GM13976 (cell line): ENCODE measurements at regions not wholly inside any gene's neighbourhood (a gene's known extent, or its start where the extent isn't known, plus 50 kb on each side); places are given as distances from the start of the nearest gene placed in this dataset.
"Not testable (repeated sequence)": the region's sequence is repeated elsewhere in the genome, so short reads cannot be mapped to it uniquely, and the experiment has no call there.

Experiments
- DNase-seq: peaks from one replicate; pipeline ENCODE4 v3.0.0; 2012; ENCODE audit warnings: low spot score
- CTCF ChIP-seq: IDR thresholded peaks from 2 replicates; pipeline ENCODE4 v1.5.1; 2012; ENCODE audit warnings: borderline replicate concordance, mild to moderate bottlenecking; ENCODE audit not compliant: insufficient read depth; ENCODE audit errors: extremely low read depth, missing control alignments, control extremely low read depth
- in situ Hi-C: fragments of 300-500 bp; cut with MboI; formaldehyde crosslinking; loops from one replicate; pipeline ENCODE4 v1.12.0; 2022; ENCODE audit warnings: low sequenced_read_pairs, mixed read lengths, inconsistent platforms; ENCODE audit not compliant: unreplicated experiment

- TF ChIP-seq CTCF, result no peak
- in situ Hi-C loops, result no loop called here
- DNase-seq, result no peak
Observed at GRCh38 chr6:169118346-169118830, 135.3 kb downstream of the THBS2 start.

- no peak for DNase-seq
- in situ Hi-C loops, result no loop called here
- no peak for TF ChIP-seq CTCF
Observed at GRCh38 chr6:169117663-169118062, 136.0 kb downstream of the THBS2 start.

DNA sequence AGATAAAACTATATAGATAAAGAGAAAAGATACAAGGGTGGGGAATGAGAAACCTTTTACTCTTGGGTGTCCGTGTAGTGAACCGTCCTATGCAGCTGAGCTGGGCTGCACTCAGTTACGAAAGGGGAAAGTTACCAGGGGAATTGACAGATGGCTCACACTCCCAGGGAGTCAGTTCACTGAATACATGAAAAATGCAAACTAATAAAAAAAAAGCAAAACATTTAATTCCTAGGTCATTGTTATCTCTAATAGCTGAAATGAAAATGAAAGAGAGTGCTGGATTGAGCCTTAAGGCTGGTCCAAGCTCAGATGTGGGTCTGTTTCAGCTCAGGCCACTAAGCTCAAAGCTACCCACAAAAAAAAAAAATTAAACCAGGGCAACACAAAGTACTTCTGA, 138.0 kb downstream of the THBS2 start:
- no peak for DNase-seq
- in situ Hi-C loops, result no loop called here
- no peak for TF ChIP-seq CTCF

DNA sequence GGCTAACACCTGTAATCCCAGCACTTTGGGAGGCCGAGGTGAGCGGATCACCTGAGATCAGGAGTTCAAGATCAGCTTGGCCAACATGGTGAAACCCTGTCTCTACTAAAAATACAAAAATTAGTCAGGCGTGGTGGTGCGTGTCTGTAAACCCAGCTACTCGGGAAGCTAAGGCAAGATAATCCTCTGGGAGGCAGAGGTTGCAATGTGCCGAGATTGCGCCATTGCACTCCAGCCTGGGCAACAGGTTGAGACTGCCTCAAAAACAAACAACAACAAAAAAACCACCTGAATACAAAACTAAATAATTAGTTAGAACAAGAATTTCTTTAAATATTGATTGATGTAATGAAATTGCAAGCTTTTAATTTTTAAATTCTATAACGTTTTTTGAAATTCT, 139.0 kb downstream of the THBS2 start:
- in situ Hi-C loops, DNase-seq: not testable (repeated sequence)

DNA sequence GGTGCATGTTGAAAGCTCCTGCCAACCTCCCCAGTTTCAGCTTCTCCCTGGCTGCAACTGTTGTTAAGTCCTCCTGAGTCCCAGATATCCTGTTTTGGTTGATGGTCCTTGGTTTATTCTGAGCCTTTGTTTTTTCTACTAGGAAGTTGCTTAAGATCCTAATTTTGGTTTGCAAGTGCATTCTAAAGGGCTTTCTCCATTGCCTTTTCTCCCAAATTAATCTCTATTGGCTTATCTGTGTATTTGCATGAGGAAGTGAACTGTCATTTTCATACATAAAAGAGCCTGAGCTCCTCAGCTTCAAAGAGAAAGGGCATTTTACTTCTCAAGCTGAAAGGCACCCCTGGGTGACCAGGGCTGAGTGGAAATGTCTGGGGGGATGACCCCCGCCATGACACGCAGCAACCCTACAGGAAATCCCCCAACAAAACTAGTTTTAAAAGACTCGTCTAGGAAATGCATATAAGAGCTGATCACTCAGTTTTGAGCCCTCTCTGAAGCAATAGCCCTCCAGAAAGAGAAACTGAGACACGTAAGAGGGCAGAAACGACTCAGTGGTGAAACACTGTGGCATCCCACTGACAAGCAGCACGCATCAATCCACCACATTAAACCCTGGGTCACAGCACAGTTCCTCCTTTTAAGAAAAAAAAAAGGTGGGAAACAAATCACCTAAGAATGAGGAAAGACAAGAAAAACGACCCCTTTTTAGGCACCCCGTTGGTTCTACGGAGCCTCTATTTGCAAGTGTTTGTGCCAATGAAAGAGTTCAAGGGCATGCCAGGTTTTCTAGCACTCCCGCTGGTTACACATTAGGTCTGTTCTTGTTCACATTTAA, 140.9 kb downstream of the THBS2 start:
- in situ Hi-C loops, result no loop called here
- TF ChIP-seq CTCF, result no peak
- no peak for DNase-seq

GRCh38 chr6:169111203-169111602, 142.4 kb downstream of the THBS2 start:
- TF ChIP-seq CTCF, result no peak
- no peak for DNase-seq
- in situ Hi-C loops, result no loop called here

GRCh38 chr6:169109411-169110220, 144.0 kb downstream of the THBS2 start:
- TF ChIP-seq CTCF, result no peak
- no peak for DNase-seq
- in situ Hi-C loops, result no loop called here
